ENCODE measurements at regions not wholly inside any gene's neighbourhood (a gene's known extent, or its start where the extent isn't known, plus 50 kb on each side); places are given as distances from the start of the nearest gene placed in this dataset.

- no peak for DNase-seq (ENCODE audit: extremely low read depth in 1 of 4, low spot score in 3 of 4)
- POLR2A ChIA-PET: no interaction called here
These were observed 437.6 kb downstream of the EIPR1 start for GRCh38 chr2:2940061-2940460.

More at GRCh38 chr2:2940061-2940460, 437.6 kb downstream of the EIPR1 start:
- Histone ChIP-seq H3K9me3 (replicated peaks; ENCODE audit: control insufficient read depth, insufficient read depth, low read depth, low read length) (no peaks in the 10 kb centered on the region), H3K4me2 (ENCODE audit: insufficient read depth, low read length) (no peak overlapping the region), H3K36me3 (ENCODE audit: control insufficient read depth, insufficient read depth, low read length) (no peaks in the 10 kb centered on the region), H4K20me1 (replicated peaks; ENCODE audit: control insufficient read depth, insufficient read depth, low read length) (no peaks in the 10 kb centered on the region; the same call in none of the 2 replicates), H3K79me2 (ENCODE audit: control insufficient read depth, insufficient read depth, low read length) (no peaks in the 10 kb centered on the region), H3K4me3 (no peak overlapping the region), H3K9me1 (ENCODE audit: control insufficient read depth, insufficient read depth, low read length) (peaks cover 3% of the 10 kb centered on the region), H2AFZ (ENCODE audit: low read depth, low read length) (no peak overlapping the region), H3K27me3 (ENCODE audit: control insufficient read depth in 2 of 2, insufficient read depth in 2 of 2, low read length in 2 of 2) (peaks cover 9 to 66% of the 10 kb centered on the region in 2 experiments; a peak in 4 of 5 replicates), H3K9ac (ENCODE audit: insufficient read depth in 1 of 2, low read depth in 2 of 2, low read length in 2 of 2) (no peak overlapping the region), H3K4me1 (replicated peaks in 1 of 2; ENCODE audit: control insufficient read depth in 2 of 2, insufficient read depth in 2 of 2, low read length in 2 of 2) (no peaks in the 10 kb centered on the region), H3K27ac (ENCODE audit: extremely low read depth, low read depth, low read length) (no peak overlapping the region)
- TF ChIP-seq, protein P1, sequence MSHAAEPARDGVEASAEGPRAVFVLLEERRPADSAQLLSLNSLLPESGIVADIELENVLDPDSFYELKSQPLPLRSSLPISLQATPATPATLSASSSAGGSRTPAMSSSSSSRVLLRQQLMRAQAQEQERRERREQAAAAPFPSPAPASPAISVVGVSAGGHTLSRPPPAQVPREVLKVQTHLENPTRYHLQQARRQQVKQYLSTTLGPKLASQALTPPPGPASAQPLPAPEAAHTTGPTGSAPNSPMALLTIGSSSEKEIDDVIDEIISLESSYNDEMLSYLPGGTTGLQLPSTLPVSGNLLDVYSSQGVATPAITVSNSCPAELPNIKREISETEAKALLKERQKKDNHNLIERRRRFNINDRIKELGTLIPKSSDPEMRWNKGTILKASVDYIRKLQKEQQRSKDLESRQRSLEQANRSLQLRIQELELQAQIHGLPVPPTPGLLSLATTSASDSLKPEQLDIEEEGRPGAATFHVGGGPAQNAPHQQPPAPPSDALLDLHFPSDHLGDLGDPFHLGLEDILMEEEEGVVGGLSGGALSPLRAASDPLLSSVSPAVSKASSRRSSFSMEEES (CRISPR knock-in tag; IDR thresholded peaks at IDR 0.05): no peak
- TF ChIP-seq JUN (IDR thresholded peaks at IDR 0.05; ENCODE audit: borderline replicate concordance, low read depth, low read length) (no peak), JUN (CRISPR knock-in tag; IDR thresholded peaks at IDR 0.05; ENCODE audit: borderline replicate concordance) (no peak), ZNF551 (CRISPR knock-in tag; IDR thresholded peaks at IDR 0.05) (no peak), TCF3 (CRISPR knock-in tag; IDR thresholded peaks at IDR 0.05) (no peak), NONO (IDR thresholded peaks at IDR 0.05; ENCODE audit: low read depth in 2 of 2, low read length in 1 of 2) (no peak), TAL1 (IDR thresholded peaks at IDR 0.05) (no peak), NCOA4 (IDR thresholded peaks at IDR 0.05; ENCODE audit: partially characterized antibody) (no peak), MIER1 (IDR thresholded peaks at IDR 0.05; ENCODE audit: low read depth) (no peak), PTRF (tag; IDR thresholded peaks at IDR 0.05) (no peak), SMAD3 (CRISPR knock-in tag; conservative IDR thresholded peaks at IDR 0.05) (no peak), ZNF41 (CRISPR knock-in tag; conservative IDR thresholded peaks at IDR 0.05) (no peak), FUS (optimal IDR thresholded peaks at IDR 0.05; ENCODE audit: low read depth, low read length) (no peak), THRAP3 (IDR thresholded peaks at IDR 0.05; ENCODE audit: borderline replicate concordance) (no peak), NR1H2 (CRISPR knock-in tag; IDR thresholded peaks at IDR 0.05) (no peak), EP300 (IDR thresholded peaks at IDR 0.05; ENCODE audit: low read length) (no peak), COPS2 (conservative IDR thresholded peaks at IDR 0.05) (no peak), HNRNPUL1 (IDR thresholded peaks at IDR 0.05; ENCODE audit: low read length) (no peak)
- TF ChIP-seq, protein P2, sequence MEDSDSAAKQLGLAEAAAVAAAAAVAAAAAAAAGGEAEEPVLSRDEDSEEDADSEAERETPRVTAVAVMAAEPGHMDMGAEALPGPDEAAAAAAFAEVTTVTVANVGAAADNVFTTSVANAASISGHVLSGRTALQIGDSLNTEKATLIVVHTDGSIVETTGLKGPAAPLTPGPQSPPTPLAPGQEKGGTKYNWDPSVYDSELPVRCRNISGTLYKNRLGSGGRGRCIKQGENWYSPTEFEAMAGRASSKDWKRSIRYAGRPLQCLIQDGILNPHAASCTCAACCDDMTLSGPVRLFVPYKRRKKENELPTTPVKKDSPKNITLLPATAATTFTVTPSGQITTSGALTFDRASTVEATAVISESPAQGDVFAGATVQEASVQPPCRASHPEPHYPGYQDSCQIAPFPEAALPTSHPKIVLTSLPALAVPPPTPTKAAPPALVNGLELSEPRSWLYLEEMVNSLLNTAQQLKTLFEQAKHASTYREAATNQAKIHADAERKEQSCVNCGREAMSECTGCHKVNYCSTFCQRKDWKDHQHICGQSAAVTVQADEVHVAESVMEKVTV (CRISPR knock-in tag; IDR thresholded peaks at IDR 0.05): no peak
- TF ChIP-seq, protein P3, sequence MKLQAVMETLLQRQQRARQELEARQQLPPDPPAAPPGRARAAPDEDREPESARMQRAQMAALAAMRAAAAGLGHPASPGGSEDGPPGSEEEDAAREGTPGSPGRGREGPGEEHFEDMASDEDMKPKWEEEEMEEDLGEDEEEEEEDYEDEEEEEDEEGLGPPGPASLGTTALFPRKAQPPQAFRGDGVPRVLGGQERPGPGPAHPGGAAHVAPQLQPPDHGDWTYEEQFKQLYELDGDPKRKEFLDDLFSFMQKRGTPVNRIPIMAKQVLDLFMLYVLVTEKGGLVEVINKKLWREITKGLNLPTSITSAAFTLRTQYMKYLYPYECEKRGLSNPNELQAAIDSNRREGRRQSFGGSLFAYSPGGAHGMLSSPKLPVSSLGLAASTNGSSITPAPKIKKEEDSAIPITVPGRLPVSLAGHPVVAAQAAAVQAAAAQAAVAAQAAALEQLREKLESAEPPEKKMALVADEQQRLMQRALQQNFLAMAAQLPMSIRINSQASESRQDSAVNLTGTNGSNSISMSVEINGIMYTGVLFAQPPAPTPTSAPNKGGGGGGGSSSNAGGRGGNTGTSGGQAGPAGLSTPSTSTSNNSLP (IDR thresholded peaks at IDR 0.05; ENCODE audit: borderline replicate concordance, low read depth, low read length): no peak
- CTCF ChIA-PET (ENCODE audit: low intra/inter-chr PET ratio): no interaction called here
- no peak for FAIRE-seq
- WGBS (ENCODE audit: insufficient coverage, low coverage, missing lambda C conversion rate): 0% methylated on average over 3 of the region's 10 CpGs
- ATAC-seq: no peak
- BruUV-seq (replicated peaks): no TSS peak
- intact Hi-C loops (cut with micrococcal nuclease) (no loop called here), in situ Hi-C loops (cut with MboI) (no loop called here)

All from K562 (cell line).